WTC11 (cell line): ENCODE measurements at regions not wholly inside any gene's neighbourhood (a gene's known extent, or its start where the extent isn't known, plus 50 kb on each side); places are given as distances from the start of the nearest gene placed in this dataset.

ENCODE experiments used
- ATAC-seq: fragments of 200-7000 bp; cut with Tn5 transposase; 2 replicates; pipeline ENCODE4 v1.10.0; 2021; ENCODE audit warnings: mild to moderate bottlenecking, moderate library complexity
- CTCF ChIA-PET: fragments of 300-600 bp; sonication (Branson Sonifier 250); formaldehyde crosslinking; loops from one replicate; lab custom pipeline; 2021; ENCODE audit warnings: antibody characterized with exemption; lab: Charles Lee
- POLR2A ChIA-PET: fragments of 350-600 bp; sonication (Branson Sonifier 250); formaldehyde crosslinking; loops from one replicate; lab custom pipeline; 2021; ENCODE audit warnings: antibody characterized with exemption; lab: Charles Lee
- DNase-seq: peaks from one replicate; pipeline ENCODE4 v3.0.0; 2021; ENCODE audit warnings: low spot score
- H3K27ac Mint-ChIP-seq: 2 replicates; pipeline ENCODE4 v1.8.0; 2021; ENCODE audit warnings: mixed read lengths
- H3K27me3 Mint-ChIP-seq: 2 replicates; pipeline ENCODE4 v1.8.0; 2021; ENCODE audit warnings: low read depth, mild to moderate bottlenecking, moderate library complexity, mixed read lengths
- H3K36me3 Mint-ChIP-seq: 2 replicates; pipeline ENCODE4 v1.8.0; 2021; ENCODE audit warnings: mixed read lengths
- H3K4me1 Mint-ChIP-seq: 2 replicates; pipeline ENCODE4 v1.8.0; 2022; ENCODE audit warnings: mixed read lengths
- H3K4me3 Mint-ChIP-seq: 2 replicates; pipeline ENCODE4 v1.8.0; 2021; ENCODE audit warnings: mild to moderate bottlenecking, moderate library complexity, mixed read lengths
- H3K9me3 Mint-ChIP-seq: 2 replicates; pipeline ENCODE4 v1.8.0; 2021; ENCODE audit warnings: mixed read lengths
- ATF6 ChIP-seq: sonication (generic); formaldehyde crosslinking; IDR thresholded peaks from 2 replicates; pipeline ENCODE4 v1.8.1; 2023; ENCODE audit warnings: mild to moderate bottlenecking, missing genetic modification reagents
- CDX4 ChIP-seq: fragments of 250-450 bp; sonication (Bioruptor Pico); IDR thresholded peaks from 2 replicates; pipeline ENCODE4 v1.9.0; 2021; ENCODE audit warnings: moderate library complexity, mild to moderate bottlenecking, inconsistent platforms, borderline replicate concordance
- E2F1 ChIP-seq: sonication (generic); formaldehyde crosslinking; IDR thresholded peaks from 2 replicates; pipeline ENCODE4 v1.8.0; 2022; ENCODE audit warnings: mild to moderate bottlenecking, missing genetic modification reagents
- E2F4 ChIP-seq: sonication (generic); formaldehyde crosslinking; IDR thresholded peaks from 2 replicates; pipeline ENCODE4 v1.8.1; 2022; ENCODE audit warnings: low read depth, mild to moderate bottlenecking, moderate library complexity, missing genetic modification reagents, borderline replicate concordance
- ELF4 ChIP-seq: sonication (generic); formaldehyde crosslinking; IDR thresholded peaks from 2 replicates; pipeline ENCODE4 v1.8.1; 2022; ENCODE audit warnings: low read depth, mild to moderate bottlenecking, moderate library complexity, missing genetic modification reagents
- FOXP4 ChIP-seq: sonication (generic); formaldehyde crosslinking; IDR thresholded peaks from 2 replicates; pipeline ENCODE4 v1.8.0; 2022; ENCODE audit warnings: mild to moderate bottlenecking, missing genetic modification reagents
- IRF2 ChIP-seq: sonication (generic); formaldehyde crosslinking; IDR thresholded peaks from 2 replicates; pipeline ENCODE4 v1.8.0; 2022; ENCODE audit warnings: low read depth, missing genetic modification reagents, borderline replicate concordance
- JAZF1 ChIP-seq: fragments of 250-450 bp; sonication (Bioruptor Pico); IDR thresholded peaks from 2 replicates; pipeline ENCODE4 v1.9.0; 2021; ENCODE audit warnings: moderate library complexity, mild to moderate bottlenecking, inconsistent platforms
- PRRX2 ChIP-seq: fragments of 250-450 bp; sonication (Bioruptor Pico); IDR thresholded peaks from 2 replicates; pipeline ENCODE4 v1.8.0; 2021; ENCODE audit warnings: mild to moderate bottlenecking
- RELA ChIP-seq: sonication (generic); formaldehyde crosslinking; IDR thresholded peaks from 2 replicates; pipeline ENCODE4 v1.8.1; 2022; ENCODE audit warnings: missing genetic modification reagents, mild to moderate bottlenecking, borderline replicate concordance
- SMAD3 ChIP-seq: sonication (generic); formaldehyde crosslinking; IDR thresholded peaks from 2 replicates; pipeline ENCODE4 v1.8.0; 2022; ENCODE audit warnings: missing genetic modification reagents, mild to moderate bottlenecking, borderline replicate concordance
- SP1 ChIP-seq: sonication (generic); formaldehyde crosslinking; conservative IDR thresholded peaks from 2 replicates; pipeline ENCODE4 v1.8.1; 2022; ENCODE audit warnings: missing genetic modification reagents
- TP53 ChIP-seq: sonication (generic); formaldehyde crosslinking; IDR thresholded peaks from 2 replicates; pipeline ENCODE4 v1.8.1; 2023; ENCODE audit warnings: mild to moderate bottlenecking, missing genetic modification reagents
- ZNF138 ChIP-seq: sonication (generic); formaldehyde crosslinking; conservative IDR thresholded peaks from 2 replicates; pipeline ENCODE4 v1.8.1; 2022; ENCODE audit warnings: mild to moderate bottlenecking, moderate library complexity, missing genetic modification reagents
- ZNF423 ChIP-seq: fragments of 250-450 bp; sonication (Bioruptor Pico); IDR thresholded peaks from 2 replicates; pipeline ENCODE4 v2.1.2; 2022; ENCODE audit warnings: mild to moderate bottlenecking, moderate library complexity
- ZNF512 ChIP-seq: sonication (generic); formaldehyde crosslinking; IDR thresholded peaks from 2 replicates; pipeline ENCODE4 v1.8.1; 2022; ENCODE audit warnings: missing genetic modification reagents, borderline replicate concordance
- ZNF671 ChIP-seq: fragments of 250-450 bp; sonication (Bioruptor Pico); IDR thresholded peaks from 2 replicates; pipeline ENCODE4 v1.8.0; 2021; ENCODE audit warnings: mild to moderate bottlenecking
- TF ChIP-seq, protein P1 (sequence below): sonication (generic); formaldehyde crosslinking; IDR thresholded peaks from 2 replicates; pipeline ENCODE4 v1.8.0; 2022; ENCODE audit warnings: mild to moderate bottlenecking, missing genetic modification reagents
- TF ChIP-seq, protein P2 (sequence below): fragments of 250-450 bp; sonication (Bioruptor Pico); conservative IDR thresholded peaks from 2 replicates; pipeline ENCODE4 v1.9.0; 2021; ENCODE audit warnings: mild to moderate bottlenecking

DNA sequence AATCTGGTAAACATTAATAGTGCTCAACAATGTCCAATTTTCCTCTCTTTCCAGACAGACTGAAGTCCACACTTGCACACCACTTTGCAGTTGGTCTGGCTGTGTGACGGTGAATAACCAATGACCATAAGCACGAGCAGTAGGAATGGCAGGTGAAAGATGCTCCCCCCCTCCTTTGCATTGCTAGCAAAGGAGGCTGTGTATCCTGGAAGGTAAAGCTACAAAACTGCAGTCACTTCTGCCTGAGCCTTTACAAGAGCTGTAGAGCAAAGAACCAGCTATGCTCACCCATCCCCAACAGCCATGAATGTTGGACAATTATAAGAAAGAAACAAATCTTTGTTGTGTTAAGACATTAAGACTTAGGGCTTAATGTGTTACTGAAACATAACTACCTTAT is 178.0 kb downstream of the IPMK start (continued):
- no peak for TF ChIP-seq FOXP4 (CRISPR knock-in tag)
- TF ChIP-seq SMAD3 (CRISPR knock-in tag), result no peak

GRCh38 chr10:58087896-58088295 is 179.8 kb downstream of the IPMK start:
- Mint-ChIP-seq H3K36me3 (no peaks in the 10 kb centered on the region), H3K9me3 (0 out of 2 replicates have a peak, but pooled peaks cover 4% of the 10 kb centered on the region), H3K4me3 (no peak overlapping the region)

More at GRCh38 chr10:58087896-58088295, 179.8 kb downstream of the IPMK start:
- CTCF ChIA-PET, result no interaction called here
- Mint-ChIP-seq H3K27me3 (no peaks in the 10 kb centered on the region), H3K4me1 (peaks cover 13% of the 10 kb centered on the region), H3K27ac (no peak overlapping the region)
- TF ChIP-seq JAZF1 (no peak), IRF2 (no peak), ZNF512 (no peak), SP1 (no peak), ATF6 (no peak), ZNF671 (no peak), ZNF423 (no peak), ZNF138 (CRISPR knock-in tag) (no peak), RELA (CRISPR knock-in tag) (no peak), ELF4 (CRISPR knock-in tag) (no peak), PRRX2 (no peak), CDX4 (no peak), E2F1 (CRISPR knock-in tag) (no peak), E2F4 (CRISPR knock-in tag) (no peak), TP53 (no peak)
- TF ChIP-seq, protein P1, sequence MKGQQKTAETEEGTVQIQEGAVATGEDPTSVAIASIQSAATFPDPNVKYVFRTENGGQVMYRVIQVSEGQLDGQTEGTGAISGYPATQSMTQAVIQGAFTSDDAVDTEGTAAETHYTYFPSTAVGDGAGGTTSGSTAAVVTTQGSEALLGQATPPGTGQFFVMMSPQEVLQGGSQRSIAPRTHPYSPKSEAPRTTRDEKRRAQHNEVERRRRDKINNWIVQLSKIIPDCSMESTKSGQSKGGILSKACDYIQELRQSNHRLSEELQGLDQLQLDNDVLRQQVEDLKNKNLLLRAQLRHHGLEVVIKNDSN (CRISPR knock-in tag), result no peak
- TF ChIP-seq, protein P2, sequence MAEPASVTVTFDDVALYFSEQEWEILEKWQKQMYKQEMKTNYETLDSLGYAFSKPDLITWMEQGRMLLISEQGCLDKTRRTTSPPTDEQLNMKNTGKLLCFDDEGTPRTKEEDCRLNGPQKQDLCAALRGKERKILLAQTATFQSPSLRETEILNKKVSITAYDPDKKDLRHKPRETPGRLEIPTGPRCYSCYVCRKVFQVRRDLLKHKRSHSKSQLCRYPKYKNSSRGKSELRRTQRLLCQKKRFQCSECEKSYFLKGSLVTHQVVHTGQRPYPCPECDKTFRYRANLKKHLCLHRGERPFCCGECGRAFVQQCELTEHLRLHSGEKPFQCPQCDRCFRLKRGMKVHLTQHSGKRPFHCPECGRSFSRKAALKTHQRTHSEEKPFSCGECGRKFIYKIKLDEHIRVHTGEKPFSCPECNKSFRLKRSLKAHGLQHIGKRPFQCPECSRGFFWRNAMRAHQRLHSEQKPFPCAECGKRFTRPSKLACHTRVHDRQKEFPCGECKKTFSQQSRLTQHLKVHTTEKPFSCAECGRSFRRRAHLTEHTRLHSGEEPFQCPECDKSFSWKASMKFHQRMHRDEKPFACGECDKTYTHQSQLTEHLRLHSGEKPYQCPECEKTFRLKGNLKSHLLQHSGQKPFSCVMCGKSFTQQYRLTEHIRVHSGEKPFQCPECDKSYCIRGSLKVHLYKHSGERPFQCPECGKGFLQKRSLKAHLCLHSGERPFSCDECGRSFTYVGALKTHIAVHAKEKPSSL (CRISPR knock-in tag), result no peak
- ATAC-seq (no peak), DNase-seq (no peak)
- POLR2A ChIA-PET, result no interaction called here
